A172 (cell line): ENCODE measurements at regions not wholly inside any gene's neighbourhood (a gene's known extent, or its start where the extent isn't known, plus 50 kb on each side); places are given as distances from the start of the nearest gene placed in this dataset.

ENCODE experiments used
- DNase-seq: peaks from one replicate; pipeline ENCODE4 v3.0.0-alpha.2; 2015; ENCODE audit warnings: low spot score

- DNase-seq, result no peak
Measured at GRCh38 chr6:155771822-155772221, 316.2 kb upstream of the NOX3 start.

GRCh38 chr6:155770856-155771255 is 315.2 kb upstream of the NOX3 start:
- no peak for DNase-seq

GRCh38 chr6:155770313-155770712 is 314.7 kb upstream of the NOX3 start:
- no peak for DNase-seq

- peak; percentile 31 for DNase-seq
Measured at GRCh38 chr6:155765275-155766194, 309.9 kb upstream of the NOX3 start.

GRCh38 chr6:155762649-155763048 is 307.0 kb upstream of the NOX3 start:
- DNase-seq, result no peak

GRCh38 chr6:155755452-155755851 is 299.8 kb upstream of the NOX3 start:
- DNase-seq, result no peak

GRCh38 chr6:155748778-155749177 is 293.1 kb upstream of the NOX3 start:
- DNase-seq, result peak; percentile 11

GRCh38 chr6:155747491-155747890 is 291.9 kb upstream of the NOX3 start:
- DNase-seq, result no peak

- DNase-seq, result no peak
Measured at GRCh38 chr6:155740781-155741399, 285.3 kb upstream of the NOX3 start.

- no peak for DNase-seq
Measured at GRCh38 chr6:155738602-155739105, 283.0 kb upstream of the NOX3 start.

GRCh38 chr6:155717374-155717773 is 261.7 kb upstream of the NOX3 start:
- DNase-seq, result no peak

GRCh38 chr6:155710704-155711103 is 255.1 kb upstream of the NOX3 start:
- DNase-seq, result no peak

GRCh38 chr6:155709262-155709661 is 253.6 kb upstream of the NOX3 start:
- DNase-seq, result no peak

- DNase-seq, result no peak
Measured at GRCh38 chr6:155708100-155708499, 252.5 kb upstream of the NOX3 start.

- DNase-seq, result no peak
Measured at GRCh38 chr6:155706806-155707205, 251.2 kb upstream of the NOX3 start.

- DNase-seq, result no peak
Measured at GRCh38 chr6:155706341-155706740, 250.7 kb upstream of the NOX3 start.

- no peak for DNase-seq
Measured at GRCh38 chr6:155701342-155701741, 245.7 kb upstream of the NOX3 start.

- DNase-seq, result no peak
Measured at GRCh38 chr6:155695495-155695894, 239.9 kb upstream of the NOX3 start.

GRCh38 chr6:155694419-155694790 is 238.8 kb upstream of the NOX3 start:
- no peak for DNase-seq

- DNase-seq, result no peak
Measured at GRCh38 chr6:155693573-155694418, 238.2 kb upstream of the NOX3 start.

GRCh38 chr6:155690820-155691219 is 235.2 kb upstream of the NOX3 start:
- DNase-seq, result no peak

GRCh38 chr6:155687645-155688044 is 232.0 kb upstream of the NOX3 start:
- no peak for DNase-seq
